Inferior parietal cortex (tissue), 1 donor: ENCODE measurements at regions not wholly inside any gene's neighbourhood (a gene's known extent, or its start where the extent isn't known, plus 50 kb on each side); places are given as distances from the start of the nearest gene placed in this dataset.

Experiments
- DNase-seq: peaks from one replicate; pipeline ENCODE4 v3.0.0-alpha.2; 2016; ENCODE audit errors: extremely low spot score

DNA sequence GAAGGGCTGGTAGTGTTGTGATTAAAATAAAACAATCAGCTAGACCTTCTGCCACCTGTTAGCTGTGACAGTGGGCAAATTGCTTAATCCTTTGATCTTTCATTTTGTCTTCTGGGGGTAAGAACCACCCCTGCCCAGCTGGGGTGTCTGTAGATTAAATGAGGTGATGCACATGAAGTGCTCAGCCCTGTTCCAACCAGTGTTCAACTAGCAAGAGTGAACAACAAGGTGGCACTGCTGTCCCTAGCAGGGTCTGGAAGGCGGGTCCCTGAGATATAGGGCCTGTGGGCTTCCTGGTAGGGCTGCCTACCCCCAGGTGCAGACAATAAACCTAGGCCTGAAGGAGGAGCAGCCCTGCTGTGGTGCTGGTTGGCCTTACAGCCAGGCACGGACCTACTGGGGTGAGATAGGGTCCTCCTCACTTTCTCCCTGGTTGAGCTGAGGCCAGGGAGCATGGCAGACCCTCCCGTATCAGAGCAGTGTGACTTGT is 60.6 kb downstream of the ARL6IP4 start:
- no peak for DNase-seq

DNA sequence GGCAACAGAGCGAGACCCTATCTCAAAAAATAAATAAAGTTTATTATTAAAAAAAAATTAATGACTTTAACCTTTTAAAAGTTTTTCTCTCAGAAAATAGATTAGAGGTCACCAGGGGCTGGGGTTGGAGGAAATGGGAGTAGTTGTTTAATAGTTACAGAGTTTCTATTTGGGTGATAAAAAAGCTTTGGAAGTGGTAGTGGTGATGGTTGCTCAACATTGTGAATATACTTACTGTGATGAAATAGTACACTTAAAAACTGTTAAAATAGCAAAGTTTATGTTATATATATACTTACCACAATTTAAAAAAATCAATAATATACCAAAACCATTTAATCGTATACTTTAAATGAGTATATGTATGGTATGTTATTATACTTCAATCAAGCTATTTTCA is 59.6 kb downstream of the ARL6IP4 start:
- no peak for DNase-seq

DNA sequence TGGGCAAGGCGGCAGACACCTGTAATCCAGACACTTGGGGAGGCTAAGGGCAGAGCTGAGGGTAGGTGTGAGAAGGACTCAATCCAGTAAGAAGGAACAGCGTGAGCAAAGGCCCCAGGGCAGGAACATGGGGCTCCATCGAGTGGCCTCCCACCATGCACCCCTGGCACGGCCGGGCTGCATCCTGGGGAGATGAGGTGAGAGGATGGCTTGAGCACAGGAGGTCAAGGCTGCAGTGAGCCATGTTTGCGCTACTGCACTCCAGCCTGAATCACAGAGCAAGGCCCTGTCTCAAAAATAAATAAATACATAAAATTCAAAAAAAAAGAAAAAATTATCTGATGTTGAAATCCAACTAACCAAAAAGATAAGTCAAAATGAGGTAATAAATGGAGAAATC is 58.5 kb downstream of the ARL6IP4 start:
- DNase-seq, result no peak

DNA sequence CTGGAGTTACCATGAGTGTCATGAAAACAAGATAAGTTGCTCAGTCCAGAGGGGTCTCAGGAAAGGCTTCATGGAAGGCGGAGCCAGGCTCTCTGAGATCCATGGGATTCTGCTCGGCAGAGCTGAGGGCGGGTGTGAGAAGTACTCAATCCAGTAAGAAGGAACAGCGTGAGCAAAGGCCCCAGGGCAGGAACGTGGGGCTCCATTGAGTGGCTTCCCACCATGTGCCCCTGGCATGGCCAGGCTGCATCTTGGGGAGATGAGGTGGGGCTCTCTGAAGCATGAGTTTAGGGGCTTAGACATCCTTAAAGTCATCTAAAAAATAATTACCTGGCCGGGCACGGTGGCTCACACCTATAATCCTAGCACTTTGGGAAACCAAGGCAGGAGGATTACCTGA is 58.0 kb downstream of the ARL6IP4 start:
- no peak for DNase-seq

DNA sequence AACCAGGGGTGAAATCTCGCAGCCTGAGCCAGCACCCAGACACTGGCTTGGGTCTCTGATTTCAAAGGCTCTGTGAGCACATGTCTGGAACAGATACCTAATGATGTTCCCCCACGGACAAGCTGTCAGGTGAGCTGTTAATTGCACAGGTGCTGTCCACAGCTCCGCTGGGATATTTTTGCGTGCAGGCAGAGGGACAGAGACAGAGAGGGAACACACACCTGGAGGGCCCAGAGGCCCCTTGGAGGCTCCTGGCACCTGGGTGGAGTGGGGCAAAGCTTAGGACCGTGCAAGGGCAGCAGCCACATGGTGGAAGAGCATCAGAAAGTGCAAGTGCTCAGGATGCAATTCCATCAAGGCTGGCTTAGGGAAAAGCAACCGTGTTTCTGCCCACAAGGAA is 57.3 kb downstream of the ARL6IP4 start:
- no peak for DNase-seq

DNA sequence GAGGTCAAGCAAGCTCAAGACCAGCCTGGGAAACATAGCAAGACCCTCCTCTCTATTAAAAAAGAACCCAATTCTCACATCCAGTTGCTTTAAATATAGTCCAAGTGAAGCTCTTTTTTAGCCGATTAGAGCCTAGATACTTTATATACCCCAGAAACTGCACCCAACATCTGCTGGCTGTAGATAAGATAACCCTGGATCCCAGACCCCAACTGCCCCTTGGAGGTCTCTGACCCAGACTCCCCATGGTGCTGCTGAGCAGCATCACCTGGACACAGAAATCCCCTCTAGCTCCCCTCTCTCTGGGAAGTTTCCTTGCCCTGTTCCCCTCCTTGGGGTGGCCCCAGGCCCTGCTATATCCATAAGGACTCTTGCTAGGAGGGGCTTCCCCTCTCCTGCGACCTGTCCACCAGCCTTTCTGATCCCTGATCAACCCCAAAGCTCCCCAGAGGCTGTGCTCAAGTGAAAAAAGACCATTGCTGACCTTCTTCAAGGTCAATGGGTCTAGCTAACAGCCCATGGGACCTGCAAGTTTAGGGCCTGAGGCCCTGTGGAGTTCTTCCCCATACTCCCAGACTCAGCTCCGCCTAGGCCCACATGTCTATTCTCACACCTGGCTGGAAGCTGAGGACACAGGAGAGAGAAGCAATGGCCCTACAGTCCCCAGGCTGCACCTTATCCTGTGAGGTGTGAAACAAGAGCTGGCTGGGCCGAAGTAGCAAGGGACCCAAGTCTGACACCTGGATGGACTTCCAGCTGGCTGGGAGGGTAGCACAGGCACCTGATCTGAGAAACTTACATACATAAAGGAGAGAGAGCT is 56.2 kb downstream of the ARL6IP4 start:
- no peak for DNase-seq

DNA sequence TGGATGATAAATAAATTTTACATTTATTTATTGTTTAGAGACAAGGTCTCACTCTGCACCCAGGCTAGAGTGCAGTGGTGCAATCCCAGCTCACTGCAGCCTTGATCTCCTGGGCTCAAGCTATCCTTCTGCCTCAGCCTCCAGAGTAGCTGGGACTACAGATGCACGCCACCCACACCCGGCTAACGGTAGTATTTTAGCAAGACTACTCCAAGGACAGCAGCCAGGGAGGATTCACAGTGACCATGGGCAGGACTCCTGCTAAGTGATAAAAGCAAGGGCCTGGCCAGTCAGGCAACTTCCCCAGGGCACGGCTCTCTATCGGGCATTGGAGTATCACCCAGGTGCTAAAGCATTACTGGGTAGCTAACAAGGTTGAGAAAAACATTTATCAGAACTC is 55.4 kb downstream of the ARL6IP4 start:
- DNase-seq, result no peak

DNA sequence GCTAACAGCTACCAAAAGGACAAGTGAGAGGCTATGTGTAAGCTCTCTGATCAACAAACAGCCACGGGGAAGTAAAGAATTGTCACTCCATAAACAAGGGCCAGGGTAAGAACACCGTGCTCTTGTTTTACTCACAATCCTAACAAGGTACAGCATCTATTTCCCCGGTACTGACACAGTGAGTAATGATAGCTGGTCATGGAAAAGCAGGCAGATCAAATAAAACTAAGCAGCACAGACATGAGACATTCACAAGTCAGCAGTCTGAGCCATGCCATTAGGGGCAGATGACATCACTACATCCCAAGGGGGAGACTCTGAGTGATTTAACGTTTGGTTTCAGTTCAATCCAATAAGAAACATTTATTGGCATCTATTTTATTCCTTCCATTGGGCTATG is 54.4 kb downstream of the ARL6IP4 start:
- no peak for DNase-seq

DNA sequence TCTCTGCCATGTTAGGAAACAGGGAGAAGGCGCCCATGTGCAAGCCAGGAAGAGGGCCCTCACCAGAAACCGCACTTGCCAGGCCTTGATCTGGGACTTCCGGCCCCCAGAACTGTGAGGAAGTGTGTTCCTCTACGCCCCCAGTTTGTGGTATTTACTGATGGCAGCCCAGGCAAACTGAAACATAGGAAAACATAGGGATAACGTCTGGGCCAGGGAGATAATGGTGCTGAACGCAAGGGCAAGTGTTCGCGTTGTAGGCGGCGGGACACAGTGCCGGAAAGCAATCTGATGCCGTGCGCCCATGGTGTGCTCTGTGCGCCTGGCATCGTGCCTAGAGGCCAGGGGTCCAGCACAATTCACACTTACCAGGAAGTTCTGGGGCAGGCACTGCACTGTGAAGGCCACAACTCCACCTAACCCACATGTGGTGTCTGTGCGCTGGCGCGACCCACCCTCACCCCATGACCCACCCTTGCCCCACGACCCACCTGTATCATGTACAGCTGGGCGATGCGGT is 53.6 kb downstream of the ARL6IP4 start:
- no peak for DNase-seq

DNA sequence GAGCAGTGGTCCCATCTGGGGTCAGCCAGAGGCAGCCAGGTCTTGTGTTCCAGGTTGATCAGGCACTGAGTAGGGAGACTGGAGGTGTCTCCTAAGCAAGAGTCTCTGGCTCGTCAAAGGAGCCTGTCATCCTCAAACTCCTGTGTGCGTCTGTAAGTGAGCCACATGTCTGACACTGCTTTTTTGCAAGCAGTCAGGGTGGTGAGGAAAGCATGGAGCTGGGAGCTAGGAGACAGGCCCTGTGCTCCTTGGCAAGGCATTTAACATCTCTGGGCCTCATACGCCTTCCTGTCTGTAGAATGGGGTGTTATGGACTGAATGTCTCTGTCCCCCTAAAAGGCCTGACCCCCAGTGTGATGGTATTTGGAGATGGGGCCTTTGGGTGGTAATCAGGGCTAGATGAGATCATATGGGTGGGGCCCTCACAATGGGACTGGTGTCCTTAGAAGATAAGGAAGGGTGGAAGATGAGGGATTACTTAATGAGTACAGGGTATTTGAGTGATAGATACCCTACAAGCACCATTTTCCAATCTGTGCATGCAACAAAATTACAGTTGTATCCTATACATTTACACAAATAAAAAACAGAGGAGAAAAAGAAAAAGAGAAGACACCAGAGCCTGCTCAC is 53.0 kb downstream of the ARL6IP4 start:
- no peak for DNase-seq

DNA sequence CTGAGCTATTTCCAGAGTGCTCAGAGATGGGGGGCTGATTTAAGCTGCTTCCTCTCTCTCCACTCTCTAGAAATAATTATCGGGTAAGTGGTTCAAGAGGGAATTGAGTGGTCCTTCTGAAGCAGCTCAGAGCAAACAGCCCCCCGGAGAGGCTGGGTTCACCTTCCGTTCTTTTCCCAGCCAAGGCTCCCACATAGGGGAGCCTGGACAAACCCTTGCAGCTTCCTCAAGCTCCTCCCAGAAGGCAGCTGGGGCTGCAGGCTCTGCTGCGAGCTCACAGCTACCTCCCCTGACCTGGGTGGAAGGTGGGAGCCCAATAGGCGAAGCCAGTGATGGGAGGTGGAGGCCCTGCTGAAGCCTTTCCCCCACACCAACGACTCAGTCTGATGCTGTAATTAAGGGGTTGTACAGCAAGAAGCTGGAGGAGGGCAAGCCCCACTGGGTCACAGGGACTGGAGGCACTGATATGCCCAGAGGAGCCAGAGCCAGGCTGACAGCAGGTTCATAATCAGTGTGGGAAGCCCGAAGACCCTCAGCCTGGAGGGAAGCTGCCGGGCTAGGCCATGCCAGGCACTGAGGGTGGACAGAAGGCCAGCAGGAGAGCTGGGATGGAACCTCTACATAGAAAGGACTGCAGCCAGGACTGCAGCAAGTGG is 52.4 kb downstream of the ARL6IP4 start:
- no peak for DNase-seq
